H1 (cell line): ENCODE measurements at regions not wholly inside any gene's neighbourhood (a gene's known extent, or its start where the extent isn't known, plus 50 kb on each side); places are given as distances from the start of the nearest gene placed in this dataset.

Experiments used
- BACH1 ChIP-seq: IDR thresholded peaks from 2 replicates; pipeline ENCODE4 v1.6.1; 2012; ENCODE audit warnings: low read length, improper control_type of control experiment
- CREB1 ChIP-seq: IDR thresholded peaks from 2 replicates; pipeline ENCODE4 v1.6.1; 2012; ENCODE audit warnings: inconsistent platforms
- KDM1A ChIP-seq: fragments of 200-600, 300-600 bp; sonication (generic); IDR thresholded peaks from 2 replicates; pipeline ENCODE4 v1.7.1; 2016; ENCODE audit warnings: mild to moderate bottlenecking, low read length, borderline replicate concordance
- TCF12 ChIP-seq: IDR thresholded peaks from 2 replicates; pipeline ENCODE4 v1.6.1; 2011; ENCODE audit warnings: low read depth, mild to moderate bottlenecking, low read length
- TEAD4 ChIP-seq: IDR thresholded peaks from 2 replicates; pipeline ENCODE4 v1.6.1; 2012; ENCODE audit warnings: low read depth, low read length, inconsistent platforms, mixed read lengths

GRCh38 chr1:199113265-199113869 is 474.5 kb downstream of the PTPRC start (continued):
- TF ChIP-seq KDM1A (no peak), TEAD4 (peak; percentile 75), CREB1 (no peak), BACH1 (no peak), TCF12 (no peak)
